ENCODE measurements at regions not wholly inside any gene's neighbourhood (a gene's known extent, or its start where the extent isn't known, plus 50 kb on each side); places are given as distances from the start of the nearest gene placed in this dataset.

DNA sequence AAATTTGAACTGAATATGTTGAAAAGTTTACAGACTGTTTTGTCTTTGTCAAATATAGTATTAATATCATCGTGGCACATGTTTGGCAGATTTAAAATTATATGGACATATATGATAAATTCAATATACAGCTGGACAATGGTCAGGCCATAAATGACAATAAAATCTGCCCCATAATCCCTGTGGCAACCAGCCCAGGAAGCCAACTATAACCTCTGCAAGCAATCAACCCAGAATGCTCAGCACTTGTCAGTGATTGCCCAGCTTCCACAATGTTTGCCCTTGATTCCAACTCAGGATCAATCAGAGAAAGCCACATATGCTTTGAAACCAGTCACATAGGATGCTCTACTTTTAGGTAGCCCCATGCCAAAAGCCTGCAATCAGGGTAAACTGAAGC is 671.9 kb downstream of the SUCLG1 start:
- no peak for FAIRE-seq
- TF ChIP-seq, protein P1, sequence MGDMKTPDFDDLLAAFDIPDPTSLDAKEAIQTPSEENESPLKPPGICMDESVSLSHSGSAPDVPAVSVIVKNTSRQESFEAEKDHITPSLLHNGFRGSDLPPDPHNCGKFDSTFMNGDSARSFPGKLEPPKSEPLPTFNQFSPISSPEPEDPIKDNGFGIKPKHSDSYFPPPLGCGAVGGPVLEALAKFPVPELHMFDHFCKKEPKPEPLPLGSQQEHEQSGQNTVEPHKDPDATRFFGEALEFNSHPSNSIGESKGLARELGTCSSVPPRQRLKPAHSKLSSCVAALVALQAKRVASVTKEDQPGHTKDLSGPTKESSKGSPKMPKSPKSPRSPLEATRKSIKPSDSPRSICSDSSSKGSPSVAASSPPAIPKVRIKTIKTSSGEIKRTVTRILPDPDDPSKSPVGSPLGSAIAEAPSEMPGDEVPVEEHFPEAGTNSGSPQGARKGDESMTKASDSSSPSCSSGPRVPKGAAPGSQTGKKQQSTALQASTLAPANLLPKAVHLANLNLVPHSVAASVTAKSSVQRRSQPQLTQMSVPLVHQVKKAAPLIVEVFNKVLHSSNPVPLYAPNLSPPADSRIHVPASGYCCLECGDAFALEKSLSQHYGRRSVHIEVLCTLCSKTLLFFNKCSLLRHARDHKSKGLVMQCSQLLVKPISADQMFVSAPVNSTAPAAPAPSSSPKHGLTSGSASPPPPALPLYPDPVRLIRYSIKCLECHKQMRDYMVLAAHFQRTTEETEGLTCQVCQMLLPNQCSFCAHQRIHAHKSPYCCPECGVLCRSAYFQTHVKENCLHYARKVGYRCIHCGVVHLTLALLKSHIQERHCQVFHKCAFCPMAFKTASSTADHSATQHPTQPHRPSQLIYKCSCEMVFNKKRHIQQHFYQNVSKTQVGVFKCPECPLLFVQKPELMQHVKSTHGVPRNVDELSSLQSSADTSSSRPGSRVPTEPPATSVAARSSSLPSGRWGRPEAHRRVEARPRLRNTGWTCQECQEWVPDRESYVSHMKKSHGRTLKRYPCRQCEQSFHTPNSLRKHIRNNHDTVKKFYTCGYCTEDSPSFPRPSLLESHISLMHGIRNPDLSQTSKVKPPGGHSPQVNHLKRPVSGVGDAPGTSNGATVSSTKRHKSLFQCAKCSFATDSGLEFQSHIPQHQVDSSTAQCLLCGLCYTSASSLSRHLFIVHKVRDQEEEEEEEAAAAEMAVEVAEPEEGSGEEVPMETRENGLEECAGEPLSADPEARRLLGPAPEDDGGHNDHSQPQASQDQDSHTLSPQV (IDR thresholded peaks at IDR 0.05) = 0 out of 2 replicates have a peak, but pooled peaks have one; percentile 16
- no peak for TF ChIP-seq TGIF2 (CRISPR knock-in tag; IDR thresholded peaks at IDR 0.05)
- peak; percentile 47 for ATAC-seq
- H3K9me1 ChIP-seq (ENCODE audit: control insufficient read depth, insufficient read depth, low read length) = no peaks in the 10 kb centered on the region
- no peak overlapping the region for H3K4me3 ChIP-seq
- H3K4me1 ChIP-seq (replicated peaks in 1 of 2; ENCODE audit: control insufficient read depth in 2 of 2, insufficient read depth in 2 of 2, low read length in 2 of 2) = peaks cover 5 to 13% of the 10 kb centered on the region in 2 experiments; a peak in 4 of 5 replicates
- no peak for DNase-seq (ENCODE audit: extremely low read depth in 1 of 4, low spot score in 3 of 4)
- H3K27me3 ChIP-seq (ENCODE audit: control insufficient read depth in 2 of 2, insufficient read depth in 2 of 2, low read length in 2 of 2) = no peaks in the 10 kb centered on the region
- 0 out of 2 replicates have a peak overlapping the region, but pooled peaks have one; percentile 10 for H3K4me2 ChIP-seq (ENCODE audit: insufficient read depth, low read length)
- H3K79me2 ChIP-seq (ENCODE audit: control insufficient read depth, insufficient read depth, low read length) = peaks cover 31% of the 10 kb centered on the region; the same call in 2 of the 3 replicates
- H3K36me3 ChIP-seq (ENCODE audit: control insufficient read depth, insufficient read depth, low read length) = no peaks in the 10 kb centered on the region
- ChIA-PET CTCF (ENCODE audit: low intra/inter-chr PET ratio) (interaction anchor here (0.6 kb wide), 1 partner anchor 687 kb away, joined by 4 read pairs; no protein-coding TSS in a partner anchor), POLR2A (no interaction called here)
- H3K27ac ChIP-seq (ENCODE audit: extremely low read depth, low read depth, low read length) = peak overlapping the region; percentile 60
- intact Hi-C loops (cut with micrococcal nuclease) (loop anchor here (10.0 kb wide), 1 partner anchor 188 kb away; no protein-coding TSS in a partner anchor), in situ Hi-C loops (cut with MboI) (no loop called here)
- no TSS peak for BruUV-seq (replicated peaks)
- peak overlapping the region; percentile 29 for H2AFZ ChIP-seq (ENCODE audit: low read depth, low read length)
- H3K9ac ChIP-seq (ENCODE audit: insufficient read depth in 1 of 2, low read depth in 2 of 2, low read length in 2 of 2) = peak overlapping the region in 1 of 2 experiments; percentile 14; a peak in 1 of 4 replicates
- H3K9me3 ChIP-seq (replicated peaks; ENCODE audit: control insufficient read depth, insufficient read depth, low read depth, low read length) = no peaks in the 10 kb centered on the region
- no peaks in the 10 kb centered on the region for H4K20me1 ChIP-seq (replicated peaks; ENCODE audit: control insufficient read depth, insufficient read depth, low read length)
- WGBS (ENCODE audit: insufficient coverage, low coverage, missing lambda C conversion rate) = 13% methylated on average over 1 of the region's 1 CpG
